ENCODE measurements at regions not wholly inside any gene's neighbourhood (a gene's known extent, or its start where the extent isn't known, plus 50 kb on each side); places are given as distances from the start of the nearest gene placed in this dataset.

GRCh38 chr12:123041811-123042655 is 61.6 kb downstream of the ARL6IP4 start:
- intact Hi-C loops (cut with micrococcal nuclease; ENCODE audit: unreplicated experiment) (loop anchor here (5.0 kb wide), 1 partner anchor 110 kb away; the partner anchor contains the start of gene PITPNM2), in situ Hi-C loops (cut with HindIII; ENCODE audit: extremely low pct_ligation_motif_present, low pct_unique_long_range_greater_than_20kb) (loop anchor here (5.0 kb wide), 1 partner anchor 190 kb away; the partner anchor contains the start of genes MPHOSPH9 and MTRFR)
- DNase-seq (ENCODE audit: low spot score) = no peak
- Histone ChIP-seq H3K27ac (ENCODE audit: extremely low read length, insufficient read depth, low read length) (no peak overlapping the region), H4K20me1 (ENCODE audit: insufficient read depth, low read length) (no peaks in the 10 kb centered on the region), H2AFZ (ENCODE audit: low read length) (no peak overlapping the region), H3K4me3 (replicated peaks in 1 of 3; ENCODE audit: insufficient read depth in 1 of 3, low read depth in 2 of 3, low read length in 3 of 3) (no peak overlapping the region), H3K4me2 (ENCODE audit: low read depth, low read length) (no peak overlapping the region), H3K9ac (ENCODE audit: insufficient read depth, low read depth, low read length) (no peak overlapping the region), H3K79me2 (ENCODE audit: insufficient read depth, low read length) (no peaks in the 10 kb centered on the region), H3K27me3 (ENCODE audit: control insufficient read depth in 1 of 2, insufficient read depth in 2 of 2, low read length in 2 of 2) (no peaks in the 10 kb centered on the region; a peak in 1 of 5 replicates), H3K9me3 (ENCODE audit: low read length) (no peaks in the 10 kb centered on the region), H3K36me3 (replicated peaks in 1 of 2; ENCODE audit: control insufficient read depth in 1 of 2, insufficient read depth in 2 of 2, low read length in 2 of 2) (no peaks in the 10 kb centered on the region), H3K4me1 (ENCODE audit: insufficient read depth, low read length) (0 out of 2 replicates have a peak, but pooled peaks cover 5% of the 10 kb centered on the region)
- ChIA-PET CTCF (ENCODE audit: low intra/inter-chr PET ratio, low total read pairs) (no interaction called here), POLR2A (interaction anchor here (2.9 kb wide), 1 partner anchor 191 kb away, joined by 17 read pairs; the partner anchor contains the start of genes MPHOSPH9 and MTRFR)
- no TSS peak for BruUV-seq (replicated peaks)
- FAIRE-seq = no peak
- TF ChIP-seq POLR2A (IDR thresholded peaks at IDR 0.05; ENCODE audit: insufficient read depth in 1 of 2, low read depth in 2 of 2, low read length in 2 of 2) = no peak
- TF ChIP-seq KDM5A (IDR thresholded peaks at IDR 0.05; ENCODE audit: borderline replicate concordance, low read length) = no peak
- TF ChIP-seq TMF1 (CRISPR knock-in tag; IDR thresholded peaks at IDR 0.05; ENCODE audit: low read depth) = no peak
- TF ChIP-seq LBX2 (CRISPR knock-in tag; IDR thresholded peaks at IDR 0.05; ENCODE audit: borderline replicate concordance) = no peak
- 96% methylated on average over 15 of the region's 17 CpGs for WGBS (ENCODE audit: low lambda C conversion rate)
- ATAC-seq = no peak

GRCh38 chr12:123041042-123041531 is 60.6 kb downstream of the ARL6IP4 start:
- CTCF ChIA-PET (ENCODE audit: low intra/inter-chr PET ratio, low total read pairs) = no interaction called here
- Histone ChIP-seq H3K4me1 (ENCODE audit: insufficient read depth, low read length) (0 out of 2 replicates have a peak, but pooled peaks cover 5% of the 10 kb centered on the region), H2AFZ (ENCODE audit: low read length) (no peak overlapping the region), H3K36me3 (replicated peaks in 1 of 2; ENCODE audit: control insufficient read depth in 1 of 2, insufficient read depth in 2 of 2, low read length in 2 of 2) (no peaks in the 10 kb centered on the region), H4K20me1 (ENCODE audit: insufficient read depth, low read length) (no peaks in the 10 kb centered on the region), H3K79me2 (ENCODE audit: insufficient read depth, low read length) (no peaks in the 10 kb centered on the region), H3K27me3 (ENCODE audit: control insufficient read depth in 1 of 2, insufficient read depth in 2 of 2, low read length in 2 of 2) (no peaks in the 10 kb centered on the region; a peak in 1 of 5 replicates), H3K9ac (ENCODE audit: insufficient read depth, low read depth, low read length) (no peak overlapping the region), H3K4me3 (replicated peaks in 1 of 3; ENCODE audit: insufficient read depth in 1 of 3, low read depth in 2 of 3, low read length in 3 of 3) (no peak overlapping the region), H3K9me3 (ENCODE audit: low read length) (no peaks in the 10 kb centered on the region), H3K4me2 (ENCODE audit: low read depth, low read length) (no peak overlapping the region), H3K27ac (ENCODE audit: extremely low read length, insufficient read depth, low read length) (no peak overlapping the region)
- FAIRE-seq (no peak), DNase-seq (ENCODE audit: low spot score) (no peak), ATAC-seq (no peak)
- in situ Hi-C loops (cut with HindIII; ENCODE audit: extremely low pct_ligation_motif_present, low pct_unique_long_range_greater_than_20kb) = loop anchor here (5.0 kb wide), 1 partner anchor 191 kb away; the partner anchor contains the start of genes MPHOSPH9 and MTRFR
- POLR2A ChIA-PET = no interaction called here
- intact Hi-C loops (cut with micrococcal nuclease; ENCODE audit: unreplicated experiment) = loop anchor here (5.0 kb wide), 1 partner anchor 111 kb away; the partner anchor contains the start of gene PITPNM2
- no CpG with 5 or more reads among the region's 3 CpGs for WGBS (ENCODE audit: low lambda C conversion rate)
- no TSS peak for BruUV-seq (replicated peaks)
- TF ChIP-seq U2AF1 (optimal IDR thresholded peaks at IDR 0.05; ENCODE audit: low read depth, low read length) = no peak
- no peak for TF ChIP-seq ZNF280B (CRISPR knock-in tag; IDR thresholded peaks at IDR 0.05; ENCODE audit: borderline replicate concordance)
- no peak for TF ChIP-seq PCBP2 (optimal IDR thresholded peaks at IDR 0.05; ENCODE audit: low read depth, low read length, poor library complexity, severe bottlenecking)
- no peak for TF ChIP-seq ZNF883 (CRISPR knock-in tag; IDR thresholded peaks at IDR 0.05; ENCODE audit: not compliant biosample characterization)
- TF ChIP-seq ZFYVE20 (CRISPR knock-in tag; IDR thresholded peaks at IDR 0.05; ENCODE audit: borderline replicate concordance, low read depth) = no peak
- no peak for TF ChIP-seq ZNF451 (CRISPR knock-in tag; IDR thresholded peaks at IDR 0.05)
- TF ChIP-seq SP140L (CRISPR knock-in tag; IDR thresholded peaks at IDR 0.05; ENCODE audit: borderline replicate concordance) = no peak
- TF ChIP-seq PHF5A (CRISPR knock-in tag; IDR thresholded peaks at IDR 0.05; ENCODE audit: low read depth, unreplicated experiment) = no peak
- no peak for TF ChIP-seq TRIM24 (CRISPR knock-in tag; IDR thresholded peaks at IDR 0.05)
- no peak for TF ChIP-seq SRF (IDR thresholded peaks at IDR 0.05; ENCODE audit: low read depth, low read length)

Data from HepG2 (cell line).